CD4-positive, CD25-positive, alpha-beta regulatory T cell (primary cell): ENCODE measurements at regions not wholly inside any gene's neighbourhood (a gene's known extent, or its start where the extent isn't known, plus 50 kb on each side); places are given as distances from the start of the nearest gene placed in this dataset.

ENCODE experiments used
- ATAC-seq, 2 donors: fragments of 150-1000 bp; cut with Tn5 transposase; one replicate each; pipeline ENCODE4 v1.10.0; 2021; ENCODE audit warnings: low read depth in 2 of 2, moderate number of reproducible peaks in 2 of 2, moderate library complexity in 1 of 2
- DNase-seq, 3 donors: peaks; one replicate each; pipeline versions ENCODE4 v3.0.0 to v3.0.0-alpha.2; 2012 to 2022; ENCODE audit warnings: mixed read lengths in 1 of 3
- H3K27ac ChIP-seq: one replicate; pipeline ENCODE4 v1.7.0; 2013; ENCODE audit warnings: mild to moderate bottlenecking, low read length; ENCODE audit not compliant: insufficient read depth, poor library complexity, severe bottlenecking
- H3K27me3 ChIP-seq: one replicate; pipeline ENCODE4 v1.7.0; 2013; ENCODE audit warnings: low read length; ENCODE audit not compliant: control insufficient read depth, insufficient read depth
- H3K36me3 ChIP-seq: one replicate; pipeline ENCODE4 v1.7.0; 2013; ENCODE audit warnings: mild to moderate bottlenecking, low read length, moderate library complexity; ENCODE audit not compliant: control insufficient read depth, insufficient read depth
- H3K4me1 ChIP-seq: 2 replicates; pipeline ENCODE4 v1.7.0; 2013; ENCODE audit warnings: mild to moderate bottlenecking, low read length; ENCODE audit not compliant: insufficient read depth, control insufficient read depth, poor library complexity, severe bottlenecking
- H3K4me3 ChIP-seq: one replicate; pipeline ENCODE4 v1.7.0; 2013; ENCODE audit warnings: low read depth, mild to moderate bottlenecking, low read length, moderate library complexity
- H3K9me3 ChIP-seq, 2 experiments: 1 replicate in 1 of 2; 2 replicates in 1 of 2; pipeline ENCODE4 v1.7.0; 2013; ENCODE audit warnings: low read length in 2 of 2, mild to moderate bottlenecking in 1 of 2, moderate library complexity in 1 of 2; ENCODE audit not compliant: control insufficient read depth in 2 of 2
- H3K27ac Mint-ChIP-seq, 3 donors: one replicate each; pipeline ENCODE4 v1.8.0; 2020 to 2022; ENCODE audit warnings: mild to moderate bottlenecking in 3 of 3, mixed read lengths in 3 of 3, moderate library complexity in 2 of 3
- H3K27me3 Mint-ChIP-seq: one replicate; pipeline ENCODE4 v1.8.0; 2022; ENCODE audit warnings: mild to moderate bottlenecking, mixed read lengths
- H3K36me3 Mint-ChIP-seq: one replicate; pipeline ENCODE4 v1.8.0; 2020; ENCODE audit warnings: mixed read lengths
- H3K4me1 Mint-ChIP-seq, 4 donors: one replicate each; pipeline ENCODE4 v1.8.0; 2020 to 2022; ENCODE audit warnings: mixed read lengths in 4 of 4, mild to moderate bottlenecking in 1 of 4
- H3K4me3 Mint-ChIP-seq, 4 donors: one replicate each; pipeline ENCODE4 v1.8.0; 2020 to 2022; ENCODE audit warnings: mild to moderate bottlenecking in 4 of 4, mixed read lengths in 4 of 4, moderate library complexity in 3 of 4
- H3K9me3 Mint-ChIP-seq, 7 donors: one replicate each; pipeline ENCODE4 v1.8.0; 2020 to 2022; ENCODE audit warnings: mixed read lengths in 7 of 7, mild to moderate bottlenecking in 3 of 7, moderate library complexity in 2 of 7

- no peaks in the 10 kb centered on the region for H3K4me1 Mint-ChIP-seq
- no peaks in the 10 kb centered on the region for H3K4me1 ChIP-seq
- DNase-seq (no peak), ATAC-seq (no peak)
- H3K27ac Mint-ChIP-seq: no peak overlapping the region
- no peak overlapping the region for H3K4me3 Mint-ChIP-seq
- H3K27me3 ChIP-seq: no peaks in the 10 kb centered on the region
- H3K27ac ChIP-seq: no peak overlapping the region
- no peaks in the 10 kb centered on the region for H3K27me3 Mint-ChIP-seq
- no peaks in the 10 kb centered on the region for H3K36me3 Mint-ChIP-seq
- H3K36me3 ChIP-seq: no peaks in the 10 kb centered on the region
- H3K9me3 Mint-ChIP-seq: peaks cover 0 to 6% (median 1%) of the 10 kb centered on the region in 7 donors
- H3K9me3 ChIP-seq: no peaks in the 10 kb centered on the region
- H3K4me3 ChIP-seq: no peak overlapping the region
These were observed 53.4 kb upstream of the DIO2 start for GRCh38 chr14:80264702-80265101.
